A549 (cell line): ENCODE measurements at regions not wholly inside any gene's neighbourhood (a gene's known extent, or its start where the extent isn't known, plus 50 kb on each side); places are given as distances from the start of the nearest gene placed in this dataset.

ENCODE experiments used
- ATAC-seq, 2 experiments: fragments of 200-7000 bp in 1 of 2; fragments of >200 bp in 1 of 2; cut with Nextera tagmentation in 1 of 2; cut with Tn5 transposase in 1 of 2; 3 replicates each; pipeline versions ENCODE4 v1.8.0 to v1.9.1; 2018 to 2020; ENCODE audit warnings: mild to moderate bottlenecking in 1 of 2, moderate library complexity in 1 of 2
- CTCF ChIA-PET: fragments of 300-600 bp; sonication (Branson Sonifier 250); formaldehyde crosslinking; extraction: SDS; loops from one replicate; lab custom pipeline; 2021; ENCODE audit warnings: antibody characterized with exemption, inconsistent platforms; lab: Yijun Ruan, JAX
- POLR2A ChIA-PET: fragments of 350-600 bp; formaldehyde crosslinking; extraction: SDS; loops from one replicate; lab custom pipeline; 2021; ENCODE audit warnings: antibody characterized with exemption, inconsistent platforms; lab: Yijun Ruan, JAX
- DNase-seq, 2 experiments: peaks; one replicate each; pipeline versions ENCODE4 v3.0.0 to v3.0.0-alpha.2; 2011 to 2016; ENCODE audit warnings: low read depth in 1 of 2, low spot score in 1 of 2
- FAIRE-seq: peaks from 2 replicates; lab custom pipeline; 2011; peaks lifted over from hg19 to GRCh38; lab: Jason Lieb, UNC
- H3K27ac ChIP-seq, 2 experiments: fragments of >200 bp; sonication (Bioruptor Twin); formaldehyde crosslinking; 3 replicates each; pipeline ENCODE4 v1.5.1; 2016 to 2017
- H3K4me1 ChIP-seq: fragments of >200 bp; sonication (Bioruptor Twin); formaldehyde crosslinking; 3 replicates; pipeline ENCODE4 v1.6.1; 2016
- H3K4me2 ChIP-seq: fragments of >200 bp; sonication (Bioruptor Twin); formaldehyde crosslinking; 3 replicates; pipeline ENCODE4 v1.6.1; 2016
- H3K4me3 ChIP-seq: fragments of >200 bp; sonication (Bioruptor Twin); formaldehyde crosslinking; 3 replicates; pipeline ENCODE4 v1.5.1; 2016
- H3K9me3 ChIP-seq: fragments of >200 bp; sonication (Bioruptor Twin); formaldehyde crosslinking; 3 replicates; pipeline ENCODE4 v1.6.1; 2016
- CBX2 ChIP-seq: fragments of 200-600 bp; sonication (generic); IDR thresholded peaks from 2 replicates; pipeline ENCODE4 v1.6.1; 2016; ENCODE audit warnings: low read depth, mild to moderate bottlenecking, borderline replicate concordance
- CBX8 ChIP-seq: fragments of 200-600 bp; sonication (generic); IDR thresholded peaks from 2 replicates; pipeline ENCODE4 v1.6.1; 2016
- CEBPB ChIP-seq, 2 experiments: fragments of >200 bp in 1 of 2; sonication (Bioruptor Twin) in 1 of 2; formaldehyde crosslinking in 1 of 2; IDR thresholded peaks; 2 replicates each; pipeline ENCODE4 v1.6.1; 2012 to 2016
- CHD4 ChIP-seq: fragments of 200-600 bp; sonication (generic); IDR thresholded peaks from 2 replicates; pipeline ENCODE4 v1.6.1; 2016; ENCODE audit warnings: antibody characterized with exemption, mild to moderate bottlenecking, borderline replicate concordance
- EHF ChIP-seq: fragments of 250-450 bp; sonication (Bioruptor Pico); IDR thresholded peaks from 2 replicates; pipeline ENCODE4 v1.5.0; 2020; ENCODE audit warnings: mild to moderate bottlenecking
- ELK1 ChIP-seq: fragments of 150-350 bp; IDR thresholded peaks from 2 replicates; pipeline ENCODE4 v1.6.1; 2014; ENCODE audit warnings: low read depth, mild to moderate bottlenecking, low read length
- EP300 ChIP-seq, 2 experiments: fragments of >200 bp; sonication (Bioruptor Twin); formaldehyde crosslinking; IDR thresholded peaks; 2 replicates in 1 of 2; 3 replicates in 1 of 2; pipeline ENCODE4 v1.6.1; 2016 to 2017
- HDAC2 ChIP-seq: fragments of 200-600 bp; sonication (generic); IDR thresholded peaks from 2 replicates; pipeline ENCODE4 v1.6.1; 2016
- HOXA7 ChIP-seq: fragments of 250-450 bp; sonication (Bioruptor Pico); IDR thresholded peaks from 2 replicates; pipeline ENCODE4 v1.5.0; 2020; ENCODE audit warnings: mild to moderate bottlenecking, moderate library complexity
- HOXB5 ChIP-seq: fragments of 250-450 bp; sonication (Bioruptor Pico); IDR thresholded peaks from 2 replicates; pipeline ENCODE4 v1.5.0; 2020; ENCODE audit warnings: mild to moderate bottlenecking, moderate library complexity
- KDM1A ChIP-seq: fragments of 200-600 bp; sonication (generic); IDR thresholded peaks from 2 replicates; pipeline ENCODE4 v1.6.1; 2016; ENCODE audit warnings: low read depth, mild to moderate bottlenecking
- KDM5A ChIP-seq: fragments of 200-600 bp; sonication (generic); IDR thresholded peaks from 2 replicates; pipeline ENCODE4 v1.6.1; 2016; ENCODE audit warnings: antibody characterized with exemption, mild to moderate bottlenecking
- MAFK ChIP-seq: fragments of 450-650 bp; IDR thresholded peaks from 2 replicates; pipeline ENCODE4 v1.6.1; 2014; ENCODE audit not compliant: partially characterized antibody
- MAX ChIP-seq: IDR thresholded peaks from 2 replicates; pipeline ENCODE4 v1.6.1; 2012
- MAZ ChIP-seq: fragments of 150-350 bp; IDR thresholded peaks from 2 replicates; pipeline ENCODE4 v1.6.1; 2014; ENCODE audit warnings: antibody characterized with exemption, low read depth, low read length, borderline replicate concordance
- PHF8 ChIP-seq: fragments of 200-600 bp; sonication (generic); IDR thresholded peaks from 2 replicates; pipeline ENCODE4 v1.6.1; 2016; ENCODE audit warnings: low read depth, mild to moderate bottlenecking, antibody characterized with exemption, moderate library complexity, borderline replicate concordance
- POLR2A ChIP-seq: IDR thresholded peaks from 2 replicates; pipeline ENCODE4 v1.6.1; 2012; ENCODE audit warnings: mild to moderate bottlenecking, low read length
- RNF2 ChIP-seq: fragments of 200-600 bp; sonication (generic); IDR thresholded peaks from 2 replicates; pipeline ENCODE4 v1.6.1; 2016; ENCODE audit warnings: low read depth, mild to moderate bottlenecking, antibody characterized with exemption, moderate library complexity, borderline replicate concordance
- SMC3 ChIP-seq: fragments of >200 bp; sonication (Bioruptor Twin); formaldehyde crosslinking; IDR thresholded peaks from 3 replicates; pipeline ENCODE4 v1.6.1; 2018; ENCODE audit warnings: inconsistent platforms
- TFCP2L1 ChIP-seq: fragments of 250-450 bp; sonication (Bioruptor Pico); IDR thresholded peaks from 2 replicates; pipeline ENCODE4 v1.5.0; 2021; ENCODE audit warnings: mild to moderate bottlenecking
- USF2 ChIP-seq: fragments of 450-650 bp; IDR thresholded peaks from 2 replicates; pipeline ENCODE4 v1.6.1; 2014; ENCODE audit warnings: antibody characterized with exemption
- ZC3H11A ChIP-seq: fragments of 450-650 bp; IDR thresholded peaks from 2 replicates; pipeline ENCODE4 v1.6.1; 2014; ENCODE audit warnings: antibody characterized with exemption, mild to moderate bottlenecking
- ZFP36 ChIP-seq: fragments of 450-650 bp; IDR thresholded peaks from 2 replicates; pipeline ENCODE4 v1.6.1; 2014; ENCODE audit warnings: borderline replicate concordance; ENCODE audit not compliant: partially characterized antibody
- ZNF302 ChIP-seq: fragments of 250-450 bp; sonication (Bioruptor Pico); IDR thresholded peaks from 2 replicates; pipeline ENCODE4 v1.9.0; 2021; ENCODE audit warnings: inconsistent platforms, mild to moderate bottlenecking, moderate library complexity
- whole genome bisulfite sequencing: methylation state at CpG from one replicate; pipeline ENCODE4 v1.1.6; 2017; ENCODE audit errors: missing lambda C conversion rate; 5-methylcytosine and 5-hydroxymethylcytosine counted together

- Histone ChIP-seq H3K9me3 (peaks cover 18% of the 10 kb centered on the region), H3K4me3 (no peak overlapping the region), H3K27ac (no peak overlapping the region), H3K4me1 (no peaks in the 10 kb centered on the region), H3K4me2 (no peak overlapping the region)
- ChIA-PET POLR2A (no interaction called here), CTCF (interaction anchor here (3.0 kb wide), 1 partner anchor 21 kb away, joined by 9 read pairs; no protein-coding TSS in a partner anchor)
- DNase-seq (no peak), ATAC-seq (no peak), FAIRE-seq (no peak)
- TF ChIP-seq HDAC2, result no peak
- TF ChIP-seq MAX, result no peak
- no peak for TF ChIP-seq CBX2
- no peak for TF ChIP-seq CHD4
- TF ChIP-seq KDM5A, result peak; percentile 72
- no peak for TF ChIP-seq POLR2A
- TF ChIP-seq, all 56 proteins: peak for 1
- 0% methylated on average over 2 of the region's 2 CpGs for WGBS
Observed at GRCh38 chr7:67604461-67605386, 608.1 kb downstream of the TYW1 start.

GRCh38 chr7:67608806-67609205 is 612.2 kb downstream of the TYW1 start:
- 28% methylated on average over 3 of the region's 3 CpGs for WGBS
- DNase-seq (peak in 1 of 2 experiments; percentile 26), FAIRE-seq (no peak), ATAC-seq (peak; percentile 64 to 80; a peak in 5 of 6 replicates)
- TF ChIP-seq EP300 (IDR thresholded peaks at IDR 0.05) (no peak), PHF8 (no peak), CBX8 (no peak), SMC3 (no peak), HOXA7 (CRISPR knock-in tag) (no peak), RNF2 (no peak), CEBPB (IDR thresholded peaks at IDR 0.05) (no peak), MAFK (no peak), EHF (no peak), KDM1A (no peak), TFCP2L1 (CRISPR knock-in tag) (no peak), USF2 (no peak), ZFP36 (no peak), HOXB5 (no peak), ZC3H11A (no peak), MAZ (no peak), ELK1 (no peak), ZNF302 (CRISPR knock-in tag) (no peak), HDAC2 (no peak)
- POLR2A ChIA-PET, result interaction anchor here (0.6 kb wide), 1 partner anchor 44 kb away, joined by 4 read pairs; no protein-coding TSS in a partner anchor
- CTCF ChIA-PET, result no interaction called here
- no peak overlapping the region for H3K27ac ChIP-seq
- peaks cover 31% of the 10 kb centered on the region for H3K9me3 ChIP-seq
- H3K4me2 ChIP-seq, result no peak overlapping the region
- no peaks in the 10 kb centered on the region for H3K4me1 ChIP-seq
- H3K4me3 ChIP-seq, result no peak overlapping the region
